Kidney (tissue), 13 donors: ENCODE measurements at regions not wholly inside any gene's neighbourhood (a gene's known extent, or its start where the extent isn't known, plus 50 kb on each side); places are given as distances from the start of the nearest gene placed in this dataset.

Source experiments
- DNase-seq, 5 donors: peaks; one replicate each; pipeline ENCODE4 v3.0.0-alpha.2; 2013 to 2020
- FAIRE-seq: peaks from 2 replicates; lab custom pipeline; 2012; peaks lifted over from hg19 to GRCh38; lab: Jason Lieb, UNC
- H3K27ac ChIP-seq, 2 donors: one replicate each; pipeline ENCODE4 v1.7.0; 2013; ENCODE audit warnings: low read depth in 2 of 2, low read length in 2 of 2, inconsistent platforms in 1 of 2
- H3K27me3 ChIP-seq: one replicate; pipeline ENCODE4 v1.7.1; 2013; ENCODE audit warnings: low read length, inconsistent platforms; ENCODE audit not compliant: control insufficient read depth, insufficient read depth
- H3K36me3 ChIP-seq, 3 donors: one replicate each; pipeline versions ENCODE4 v1.7.0 to v1.7.1; 2013; ENCODE audit warnings: low read length in 3 of 3, control low read depth in 1 of 3, inconsistent platforms in 1 of 3; ENCODE audit not compliant: insufficient read depth in 3 of 3, control insufficient read depth in 2 of 3
- H3K4me1 ChIP-seq, 3 donors: one replicate each; pipeline versions ENCODE4 v1.7.0 to v1.7.1; 2013; ENCODE audit warnings: low read length in 3 of 3, inconsistent platforms in 1 of 3, low read depth in 1 of 3; ENCODE audit not compliant: control insufficient read depth in 2 of 3, insufficient read depth in 2 of 3
- H3K4me3 ChIP-seq, 3 donors: one replicate each; pipeline versions ENCODE4 v1.7.0 to v1.8.1; 2013; ENCODE audit warnings: low read length in 3 of 3, control low read depth in 1 of 3, inconsistent platforms in 1 of 3
- H3K9ac ChIP-seq, 3 donors: one replicate each; pipeline versions ENCODE4 v1.7.0 to v1.7.1; 2013; ENCODE audit warnings: low read length in 3 of 3, control low read depth in 1 of 3, inconsistent platforms in 1 of 3
- H3K9me3 ChIP-seq, 3 donors: one replicate each; pipeline versions ENCODE4 v1.7.0 to v1.7.1; 2013; ENCODE audit warnings: low read length in 3 of 3, control low read depth in 1 of 3, inconsistent platforms in 1 of 3; ENCODE audit not compliant: control insufficient read depth in 2 of 3, insufficient read depth in 1 of 3
- intact Hi-C: fragments of 100-400 bp; cut with DNase I; formaldehyde crosslinking; loops from one replicate; pipeline ENCODE4 v1.11.1; 2022
- TF ChIP-seq, protein P1 (sequence below): IDR thresholded peaks from 3 replicates; pipeline ENCODE4 v1.5.1; 2012; ENCODE audit warnings: mild to moderate bottlenecking, moderate library complexity, borderline replicate concordance; ENCODE audit not compliant: insufficient read depth; ENCODE audit errors: extremely low read depth
- donor health status: control.
- donor health status: control.
- donor health status: control.
- donor health status: control.
- donor health status: control.
- donor health status: DM: yes; HTN: yes; CAD: no.
- donor health status: Normal renal cell carcinoma (clear cell type).

DNA sequence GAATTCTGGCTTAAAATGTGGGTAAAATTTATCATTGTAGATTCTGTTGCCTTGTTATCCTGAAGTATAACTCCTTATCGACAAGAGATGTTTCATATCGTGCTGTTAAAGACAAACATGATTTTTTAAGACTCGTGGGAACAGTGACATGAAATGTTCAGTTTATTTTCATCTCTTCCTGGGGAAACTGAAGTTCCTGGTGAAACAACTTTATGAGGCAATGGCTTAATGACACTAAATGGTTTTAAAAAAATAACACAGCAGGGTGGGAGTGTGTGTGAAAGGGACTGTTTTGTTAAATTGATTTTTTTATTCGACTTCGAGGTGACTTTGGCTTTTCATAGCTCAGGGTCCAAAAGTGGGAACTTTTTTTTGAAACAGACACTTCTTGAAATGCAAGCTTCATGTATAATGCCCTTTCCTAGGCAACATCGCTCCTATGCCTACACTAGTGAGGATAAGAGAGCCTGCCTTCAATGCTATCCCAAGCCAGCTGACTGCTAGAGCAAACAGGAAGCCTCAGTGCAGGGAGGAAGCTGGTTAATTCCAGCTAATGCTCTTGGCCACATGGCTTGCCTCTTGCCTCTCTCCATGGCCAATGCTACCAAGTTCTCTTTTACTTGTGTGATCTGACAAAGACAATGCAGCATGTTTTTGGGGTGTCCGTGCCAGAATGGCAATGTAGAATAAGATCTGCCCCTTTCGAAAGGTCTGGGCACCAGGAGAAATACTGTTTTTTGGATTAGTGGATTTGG, 57.8 kb downstream of the PABIR2 start:
- Histone ChIP-seq H3K9ac (no peak overlapping the region), H3K9me3 (no peaks in the 10 kb centered on the region), H3K27me3 (peaks cover 2% of the 10 kb centered on the region), H3K4me1 (peaks cover 0 to 8% (median 5%) of the 10 kb centered on the region in 3 donors), H3K36me3 (no peaks in the 10 kb centered on the region), H3K27ac (no peak overlapping the region), H3K4me3 (no peak overlapping the region)
- intact Hi-C loops, result no loop called here
- TF ChIP-seq, protein P1, sequence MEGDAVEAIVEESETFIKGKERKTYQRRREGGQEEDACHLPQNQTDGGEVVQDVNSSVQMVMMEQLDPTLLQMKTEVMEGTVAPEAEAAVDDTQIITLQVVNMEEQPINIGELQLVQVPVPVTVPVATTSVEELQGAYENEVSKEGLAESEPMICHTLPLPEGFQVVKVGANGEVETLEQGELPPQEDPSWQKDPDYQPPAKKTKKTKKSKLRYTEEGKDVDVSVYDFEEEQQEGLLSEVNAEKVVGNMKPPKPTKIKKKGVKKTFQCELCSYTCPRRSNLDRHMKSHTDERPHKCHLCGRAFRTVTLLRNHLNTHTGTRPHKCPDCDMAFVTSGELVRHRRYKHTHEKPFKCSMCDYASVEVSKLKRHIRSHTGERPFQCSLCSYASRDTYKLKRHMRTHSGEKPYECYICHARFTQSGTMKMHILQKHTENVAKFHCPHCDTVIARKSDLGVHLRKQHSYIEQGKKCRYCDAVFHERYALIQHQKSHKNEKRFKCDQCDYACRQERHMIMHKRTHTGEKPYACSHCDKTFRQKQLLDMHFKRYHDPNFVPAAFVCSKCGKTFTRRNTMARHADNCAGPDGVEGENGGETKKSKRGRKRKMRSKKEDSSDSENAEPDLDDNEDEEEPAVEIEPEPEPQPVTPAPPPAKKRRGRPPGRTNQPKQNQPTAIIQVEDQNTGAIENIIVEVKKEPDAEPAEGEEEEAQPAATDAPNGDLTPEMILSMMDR, result no peak
- peak; percentile 23 for FAIRE-seq
- no peak for DNase-seq

DNA sequence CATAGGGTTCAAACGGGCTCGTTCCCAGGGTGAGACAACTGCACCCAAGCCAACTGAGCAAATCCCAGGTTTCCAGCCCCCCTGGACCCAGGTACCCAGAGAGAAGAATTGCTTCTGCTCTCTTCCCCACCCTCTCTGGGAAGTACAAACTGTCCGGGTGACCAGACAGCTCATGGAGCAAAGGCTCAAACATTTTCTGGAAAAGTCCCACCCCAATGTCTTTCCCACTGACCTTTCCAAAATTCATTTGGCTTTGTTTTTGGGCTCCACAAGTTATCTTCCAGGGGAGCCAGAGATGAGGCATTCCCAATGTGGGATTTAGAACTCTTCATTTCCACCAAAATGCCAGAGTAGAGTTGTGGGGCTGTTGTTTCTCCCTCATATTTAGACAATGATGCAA, 58.6 kb downstream of the PABIR2 start:
- no peak for DNase-seq
- intact Hi-C loops, result no loop called here
- H3K27me3 ChIP-seq, result peaks cover 2% of the 10 kb centered on the region
- no peak overlapping the region for H3K4me3 ChIP-seq
- H3K36me3 ChIP-seq, result no peaks in the 10 kb centered on the region
- FAIRE-seq, result no peak
- no peak overlapping the region for H3K9ac ChIP-seq
- TF ChIP-seq, protein P1, result no peak
- no peaks in the 10 kb centered on the region for H3K9me3 ChIP-seq
- H3K27ac ChIP-seq, result no peak overlapping the region
- peaks cover 0 to 8% (median 5%) of the 10 kb centered on the region in 3 donors for H3K4me1 ChIP-seq

DNA sequence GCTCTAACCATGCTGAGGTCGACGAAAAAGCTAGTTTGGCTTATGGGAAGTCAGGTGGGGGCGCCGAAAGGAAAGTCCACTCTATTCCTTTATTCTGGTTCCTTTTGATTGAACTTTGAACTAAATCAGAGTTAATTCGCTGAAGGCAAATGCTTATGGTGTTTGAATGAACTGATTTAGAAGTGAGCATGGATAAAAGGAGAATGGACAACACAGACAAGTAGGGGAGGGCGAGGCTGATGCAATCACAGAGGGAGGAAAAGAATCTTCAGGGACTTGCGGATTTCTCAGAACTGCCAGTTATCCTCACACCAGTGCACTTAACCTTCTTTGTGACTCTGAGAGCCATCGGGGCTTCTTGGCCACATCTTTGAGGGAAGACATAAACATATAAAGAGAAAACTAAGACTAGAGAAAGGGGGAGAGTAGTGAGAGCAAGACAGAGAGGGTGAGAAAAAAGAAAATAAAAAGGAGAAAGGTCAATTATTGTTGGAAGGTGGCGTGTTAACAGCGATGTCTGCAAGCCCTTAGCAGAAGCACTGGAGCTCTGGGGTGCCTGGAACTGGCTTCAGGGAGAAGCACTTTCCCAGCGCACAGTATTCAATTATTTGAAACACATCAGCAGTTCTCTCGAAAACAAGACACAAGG, 59.2 kb downstream of the PABIR2 start:
- no peaks in the 10 kb centered on the region for H3K9me3 ChIP-seq
- H3K27ac ChIP-seq, result no peak overlapping the region
- H3K4me1 ChIP-seq, result peaks cover 0 to 6% (median 5%) of the 10 kb centered on the region in 3 donors
- DNase-seq, result no peak
- no peak for FAIRE-seq
- no peak overlapping the region for H3K4me3 ChIP-seq
- TF ChIP-seq, protein P1, result no peak
- intact Hi-C loops, result no loop called here
- peaks cover 2% of the 10 kb centered on the region for H3K27me3 ChIP-seq
- no peak overlapping the region for H3K9ac ChIP-seq
- no peaks in the 10 kb centered on the region for H3K36me3 ChIP-seq
